Pancreas (tissue), 10 donors: ENCODE measurements at regions not wholly inside any gene's neighbourhood (a gene's known extent, or its start where the extent isn't known, plus 50 kb on each side); places are given as distances from the start of the nearest gene placed in this dataset.
A peak's percentile ranks its signal among the peaks of the same experiment; 100 is the strongest.
"Not testable (repeated sequence)": the region's sequence is repeated elsewhere in the genome, so short reads cannot be mapped to it uniquely, and the experiment has no call there.

ENCODE experiments used
- ATAC-seq, 4 donors: fragments of 200-7000 bp; cut with Tn5 transposase; one replicate each; pipeline versions ENCODE4 v1.8.0 to v1.9.1; 2020; ENCODE audit warnings: mild to moderate bottlenecking in 4 of 4, moderate library complexity in 4 of 4
- DNase-seq, 6 donors: peaks; one replicate each; pipeline ENCODE4 v3.0.0-alpha.2; 2020
- FAIRE-seq: peaks from 2 replicates; lab custom pipeline; 2012; peaks lifted over from hg19 to GRCh38; lab: Jason Lieb, UNC
- H3K27ac ChIP-seq, 4 donors: fragments of 200-600 bp; sonication (generic); 1 replicate in 3 of 4; 2 replicates in 1 of 4; pipeline versions ENCODE4 v1.5.0 to v1.8.0; 2020
- H3K27me3 ChIP-seq, 4 donors: fragments of 200-600 bp; one replicate each; pipeline ENCODE4 v1.8.0; 2021
- H3K36me3 ChIP-seq, 3 donors: fragments of 200-600 bp; sonication (generic) in 1 of 3; one replicate each; pipeline versions ENCODE4 v1.5.0 to v1.8.0; 2020 to 2021
- H3K4me1 ChIP-seq, 3 donors: fragments of 200-600 bp; one replicate each; pipeline ENCODE4 v1.8.0; 2021
- H3K4me3 ChIP-seq, 4 donors: fragments of 200-600 bp; sonication (generic) in 2 of 4; one replicate each; pipeline versions ENCODE4 v1.5.0 to v1.8.0; 2020 to 2021
- H3K9me3 ChIP-seq, 4 donors: fragments of 200-600 bp; one replicate each; pipeline ENCODE4 v1.8.0; 2021
- WGBS, 2 donors: extraction: QIAGEN DNeasy Blood & Tissue Kit; methylation state at CpG; one replicate each; pipeline ENCODE4 v1.1.7; 2013; 5-methylcytosine and 5-hydroxymethylcytosine counted together
- intact Hi-C, 3 donors: fragments of 100-400 bp; cut with DNase I; formaldehyde crosslinking; loops; one replicate each; pipeline versions ENCODE4 v1.11.1 to v1.14.2; 2022
- TF ChIP-seq, protein P1 (sequence below), 4 donors: fragments of 200-600 bp; sonication (generic) in 3 of 4; IDR thresholded peaks; one replicate each; pipeline versions ENCODE4 v1.5.0 to v1.8.0; 2021; ENCODE audit warnings: antibody characterized with exemption in 4 of 4
- donor health status: healthy with polysubstance abuse.
- donor health status: DM: no; HTN: no; CAD: no; lungs with moderate emphysema.
- donor health status: DM: no; HTN: no; CAD: no.
- donor health status: control.
- donor health status: control.
- donor health status: Bipolar disorder and iron deficiency.
- donor health status: DM: yes; HTN: yes; CAD: no.
- donor health status: DM: no; HTN: no; CAD: no.
- donor health status: DM: no; HTN: no; CAD: no.
- donor health status: DM: yes; HTN: yes; CAD: no.

GRCh38 chr6:16936893-16937292 is 165.0 kb upstream of the STMND1 start:
- intact Hi-C loops, result no loop called here
- Histone ChIP-seq H3K27me3 (no peaks in the 10 kb centered on the region), H3K4me1 (no peaks in the 10 kb centered on the region), H3K36me3 (no peaks in the 10 kb centered on the region), H3K9me3 (no peaks in the 10 kb centered on the region), H3K27ac (no peak overlapping the region), H3K4me3 (no peak overlapping the region)
- FAIRE-seq (no peak), DNase-seq (no peak), ATAC-seq (no peak)
- TF ChIP-seq, protein P1, sequence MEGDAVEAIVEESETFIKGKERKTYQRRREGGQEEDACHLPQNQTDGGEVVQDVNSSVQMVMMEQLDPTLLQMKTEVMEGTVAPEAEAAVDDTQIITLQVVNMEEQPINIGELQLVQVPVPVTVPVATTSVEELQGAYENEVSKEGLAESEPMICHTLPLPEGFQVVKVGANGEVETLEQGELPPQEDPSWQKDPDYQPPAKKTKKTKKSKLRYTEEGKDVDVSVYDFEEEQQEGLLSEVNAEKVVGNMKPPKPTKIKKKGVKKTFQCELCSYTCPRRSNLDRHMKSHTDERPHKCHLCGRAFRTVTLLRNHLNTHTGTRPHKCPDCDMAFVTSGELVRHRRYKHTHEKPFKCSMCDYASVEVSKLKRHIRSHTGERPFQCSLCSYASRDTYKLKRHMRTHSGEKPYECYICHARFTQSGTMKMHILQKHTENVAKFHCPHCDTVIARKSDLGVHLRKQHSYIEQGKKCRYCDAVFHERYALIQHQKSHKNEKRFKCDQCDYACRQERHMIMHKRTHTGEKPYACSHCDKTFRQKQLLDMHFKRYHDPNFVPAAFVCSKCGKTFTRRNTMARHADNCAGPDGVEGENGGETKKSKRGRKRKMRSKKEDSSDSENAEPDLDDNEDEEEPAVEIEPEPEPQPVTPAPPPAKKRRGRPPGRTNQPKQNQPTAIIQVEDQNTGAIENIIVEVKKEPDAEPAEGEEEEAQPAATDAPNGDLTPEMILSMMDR (IDR thresholded peaks at IDR 0.05), result no peak
- 81 to 89% methylated on average over 3 of the region's 3 CpGs for WGBS, 2 donors

GRCh38 chr6:16933961-16934360 is 167.9 kb upstream of the STMND1 start:
- ATAC-seq (no peak), FAIRE-seq (no peak), DNase-seq (no peak)
- Histone ChIP-seq H3K27me3 (no peaks in the 10 kb centered on the region), H3K4me3 (no peak overlapping the region), H3K27ac (no peak overlapping the region), H3K9me3 (no peaks in the 10 kb centered on the region), H3K4me1 (no peaks in the 10 kb centered on the region), H3K36me3 (no peaks in the 10 kb centered on the region)
- TF ChIP-seq, protein P1 (IDR thresholded peaks at IDR 0.05), result no peak
- WGBS, 2 donors, result 62 to 76% methylated on average over 1 of the region's 1 CpG
- intact Hi-C loops, result no loop called here

DNA sequence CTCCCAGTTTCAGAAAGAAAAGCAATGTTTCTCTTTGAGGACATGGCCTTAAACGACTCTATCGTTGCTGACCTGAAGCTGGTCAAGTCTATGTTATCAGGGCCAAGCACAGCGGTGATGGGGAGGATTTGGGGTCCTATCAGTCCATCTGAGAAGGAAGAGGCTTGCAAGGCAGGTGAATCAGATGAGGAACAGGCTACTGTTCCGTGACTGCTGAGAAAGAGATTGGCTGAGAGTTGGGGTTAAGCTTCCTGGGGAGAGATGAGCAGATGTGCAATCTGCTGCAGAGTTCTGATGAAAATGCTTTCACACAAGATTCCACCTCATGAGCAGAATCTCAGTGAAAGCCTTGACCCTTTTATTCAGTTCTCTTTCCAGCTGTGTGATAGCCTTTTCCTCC is 168.3 kb upstream of the STMND1 start:
- FAIRE-seq (no peak), DNase-seq (no peak), ATAC-seq (no peak)
- H3K9me3 ChIP-seq, result no peaks in the 10 kb centered on the region
- no peak overlapping the region for H3K27ac ChIP-seq
- H3K4me3 ChIP-seq, result no peak overlapping the region
- H3K27me3 ChIP-seq, result no peaks in the 10 kb centered on the region
- 80 to 82% methylated on average over 4 of the region's 4 CpGs for WGBS, 2 donors
- no peaks in the 10 kb centered on the region for H3K36me3 ChIP-seq
- TF ChIP-seq, protein P1 (IDR thresholded peaks at IDR 0.05), result no peak
- no peaks in the 10 kb centered on the region for H3K4me1 ChIP-seq
- intact Hi-C loops, result no loop called here

DNA sequence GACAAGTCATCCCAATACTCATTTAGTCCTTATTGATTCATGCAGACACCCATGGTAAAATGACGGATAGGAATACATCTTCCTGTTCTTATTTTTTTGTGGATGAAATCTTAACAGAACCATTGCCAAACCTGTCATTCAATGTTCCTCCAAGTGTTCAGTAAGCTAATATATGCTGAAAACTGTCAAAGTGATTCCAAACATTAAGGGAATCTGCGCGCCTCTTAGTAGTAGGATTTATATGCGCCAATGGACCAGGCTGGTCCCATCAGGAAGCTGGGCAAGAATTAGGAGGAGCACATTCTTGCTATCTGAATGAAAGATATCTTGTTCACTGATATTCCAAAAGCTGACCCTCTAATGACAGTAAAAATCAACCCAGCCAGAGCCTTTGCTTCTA is 168.9 kb upstream of the STMND1 start:
- H3K9me3 ChIP-seq, result no peaks in the 10 kb centered on the region
- FAIRE-seq, result no peak
- H3K4me1 ChIP-seq, result no peaks in the 10 kb centered on the region
- H3K27ac ChIP-seq, result no peak overlapping the region
- no peak for DNase-seq
- TF ChIP-seq, protein P1 (IDR thresholded peaks at IDR 0.05), result no peak
- no peaks in the 10 kb centered on the region for H3K36me3 ChIP-seq
- no peak for ATAC-seq
- 95 to 97% methylated on average over 4 of the region's 4 CpGs for WGBS, 2 donors
- no peak overlapping the region for H3K4me3 ChIP-seq
- intact Hi-C loops, result no loop called here
- H3K27me3 ChIP-seq, result no peaks in the 10 kb centered on the region

DNA sequence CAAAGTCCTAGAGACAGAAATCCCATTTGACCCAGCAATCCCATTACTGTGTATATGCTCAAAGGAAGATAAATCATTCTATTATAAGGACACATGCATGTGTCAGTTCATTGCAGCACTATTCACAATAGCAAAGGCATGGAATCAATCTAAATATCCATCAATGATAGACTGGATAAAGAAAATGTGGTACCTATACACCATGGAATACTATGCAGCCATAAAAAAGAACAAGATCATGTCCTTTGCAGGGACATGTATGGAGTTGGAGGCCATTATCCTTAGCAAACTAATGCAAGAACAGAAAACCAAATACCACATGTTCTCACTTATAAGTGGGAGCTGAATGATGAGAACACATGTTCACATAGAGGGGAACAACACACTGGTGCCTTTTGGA is 169.8 kb upstream of the ATXN1 start:
- H3K4me1 ChIP-seq, DNase-seq, H3K4me3 ChIP-seq, H3K36me3 ChIP-seq, H3K9me3 ChIP-seq, ATAC-seq, FAIRE-seq, H3K27me3 ChIP-seq, H3K27ac ChIP-seq, intact Hi-C loops: not testable (repeated sequence)

DNA sequence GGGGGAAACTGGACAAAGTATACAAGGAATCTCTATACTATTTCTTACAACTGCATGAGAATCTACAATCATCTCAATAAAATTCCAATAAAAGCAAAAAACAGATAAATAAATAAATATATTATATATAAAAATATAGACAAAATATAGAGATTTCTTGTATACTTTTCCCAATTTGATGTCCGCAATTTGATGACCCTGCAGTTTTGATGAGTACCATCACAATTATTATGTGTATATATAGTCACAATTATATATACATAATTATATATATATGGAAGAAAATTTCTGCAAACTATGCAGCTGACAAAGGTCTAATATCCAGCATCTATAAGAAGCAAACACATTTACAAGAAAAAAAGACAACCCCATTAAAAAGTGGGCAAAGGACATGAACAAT is 169.2 kb upstream of the ATXN1 start:
- no peak overlapping the region for H3K27ac ChIP-seq
- H3K4me1 ChIP-seq, result no peaks in the 10 kb centered on the region
- H3K27me3 ChIP-seq, result no peaks in the 10 kb centered on the region
- DNase-seq (no peak), FAIRE-seq (peak; percentile 32), ATAC-seq (no peak)
- 88 to 92% methylated on average over 1 of the region's 1 CpG for WGBS, 2 donors
- TF ChIP-seq, protein P1 (IDR thresholded peaks at IDR 0.05), result no peak
- intact Hi-C loops, result no loop called here
- no peaks in the 10 kb centered on the region for H3K36me3 ChIP-seq
- no peak overlapping the region for H3K4me3 ChIP-seq
- no peaks in the 10 kb centered on the region for H3K9me3 ChIP-seq
